ENCODE measurements at regions not wholly inside any gene's neighbourhood (a gene's known extent, or its start where the extent isn't known, plus 50 kb on each side); places are given as distances from the start of the nearest gene placed in this dataset.

DNA sequence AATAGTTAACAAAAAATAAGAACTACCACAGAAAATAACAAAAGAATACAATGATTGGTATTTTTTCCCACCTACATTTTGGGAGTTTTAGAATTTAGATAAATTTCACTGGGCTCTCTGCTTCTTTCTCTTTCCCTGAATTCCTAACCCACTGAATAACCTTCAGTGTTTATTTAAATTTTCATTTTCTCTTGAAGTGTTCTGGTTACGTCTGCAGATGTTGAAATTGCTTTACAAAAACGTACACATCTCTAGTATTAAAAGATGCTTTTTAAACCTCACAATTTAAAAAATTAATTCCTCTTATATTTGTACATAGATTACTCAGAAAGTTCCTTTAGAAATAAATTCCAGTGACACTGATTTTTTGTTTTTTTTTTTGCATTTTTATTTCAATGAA lies 158.7 kb upstream of the TUT7 start:
- no peak for ATAC-seq (ENCODE audit: low read depth)
- Histone ChIP-seq H3K9me3 (ENCODE audit: severe bottlenecking) (no peaks in the 10 kb centered on the region), H3K4me1 (ENCODE audit: insufficient read depth, poor library complexity, severe bottlenecking) (no peaks in the 10 kb centered on the region), H3K36me3 (ENCODE audit: low read depth) (no peaks in the 10 kb centered on the region), H3K27me3 (ENCODE audit: insufficient read depth, poor library complexity, severe bottlenecking) (no peaks in the 10 kb centered on the region), H3K27ac (ENCODE audit: poor library complexity, severe bottlenecking) (no peak overlapping the region), H3K4me3 (ENCODE audit: severe bottlenecking) (no peak overlapping the region)
- no peak for DNase-seq (ENCODE audit: low spot score)
- TF ChIP-seq, protein P1, sequence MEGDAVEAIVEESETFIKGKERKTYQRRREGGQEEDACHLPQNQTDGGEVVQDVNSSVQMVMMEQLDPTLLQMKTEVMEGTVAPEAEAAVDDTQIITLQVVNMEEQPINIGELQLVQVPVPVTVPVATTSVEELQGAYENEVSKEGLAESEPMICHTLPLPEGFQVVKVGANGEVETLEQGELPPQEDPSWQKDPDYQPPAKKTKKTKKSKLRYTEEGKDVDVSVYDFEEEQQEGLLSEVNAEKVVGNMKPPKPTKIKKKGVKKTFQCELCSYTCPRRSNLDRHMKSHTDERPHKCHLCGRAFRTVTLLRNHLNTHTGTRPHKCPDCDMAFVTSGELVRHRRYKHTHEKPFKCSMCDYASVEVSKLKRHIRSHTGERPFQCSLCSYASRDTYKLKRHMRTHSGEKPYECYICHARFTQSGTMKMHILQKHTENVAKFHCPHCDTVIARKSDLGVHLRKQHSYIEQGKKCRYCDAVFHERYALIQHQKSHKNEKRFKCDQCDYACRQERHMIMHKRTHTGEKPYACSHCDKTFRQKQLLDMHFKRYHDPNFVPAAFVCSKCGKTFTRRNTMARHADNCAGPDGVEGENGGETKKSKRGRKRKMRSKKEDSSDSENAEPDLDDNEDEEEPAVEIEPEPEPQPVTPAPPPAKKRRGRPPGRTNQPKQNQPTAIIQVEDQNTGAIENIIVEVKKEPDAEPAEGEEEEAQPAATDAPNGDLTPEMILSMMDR (IDR thresholded peaks at IDR 0.05; ENCODE audit: poor library complexity, severe bottlenecking): no peak

DNA sequence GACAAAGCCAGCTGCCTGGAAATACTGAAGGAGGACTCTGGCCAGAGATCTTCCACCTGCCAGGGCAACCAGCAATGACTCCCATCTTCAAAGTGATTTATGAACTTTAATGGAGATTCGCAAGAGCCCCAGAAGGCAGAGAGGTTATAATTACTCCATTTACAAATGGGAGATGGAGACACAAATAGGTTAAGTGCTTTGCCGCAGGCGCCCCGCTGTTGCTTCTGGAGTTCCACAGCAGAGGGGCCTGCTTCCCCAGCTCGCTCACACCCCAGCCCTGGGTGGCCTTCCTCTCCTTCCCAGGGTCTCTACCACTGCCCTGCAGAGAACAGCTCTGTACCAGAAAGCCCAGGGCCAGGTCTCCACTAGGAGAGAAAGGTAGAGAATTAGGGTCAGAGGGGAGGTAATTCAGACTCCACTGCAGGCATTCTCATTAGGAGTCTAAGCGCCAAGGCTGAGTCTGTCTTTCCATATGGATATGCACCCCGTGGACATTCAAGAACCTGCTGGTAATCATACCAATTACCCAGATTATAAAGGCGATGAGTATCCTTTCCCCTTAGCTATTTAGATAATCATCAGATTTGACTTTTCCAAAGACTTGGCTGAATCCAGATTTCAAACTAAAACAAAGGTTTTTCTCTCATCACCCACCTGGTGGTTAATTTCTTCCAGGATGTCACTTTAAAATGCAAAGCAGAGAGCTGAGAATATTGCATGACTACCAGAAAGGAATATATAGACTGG lies 157.6 kb upstream of the TUT7 start:
- Histone ChIP-seq H3K36me3 (ENCODE audit: low read depth) (no peaks in the 10 kb centered on the region), H3K9me3 (ENCODE audit: severe bottlenecking) (no peaks in the 10 kb centered on the region), H3K27ac (ENCODE audit: poor library complexity, severe bottlenecking) (no peak overlapping the region), H3K27me3 (ENCODE audit: insufficient read depth, poor library complexity, severe bottlenecking) (no peaks in the 10 kb centered on the region), H3K4me3 (ENCODE audit: severe bottlenecking) (no peak overlapping the region), H3K4me1 (ENCODE audit: insufficient read depth, poor library complexity, severe bottlenecking) (no peaks in the 10 kb centered on the region)
- no peak for DNase-seq (ENCODE audit: low spot score)
- TF ChIP-seq, protein P1 (IDR thresholded peaks at IDR 0.05; ENCODE audit: poor library complexity, severe bottlenecking): no peak
- no peak for ATAC-seq (ENCODE audit: low read depth)

DNA sequence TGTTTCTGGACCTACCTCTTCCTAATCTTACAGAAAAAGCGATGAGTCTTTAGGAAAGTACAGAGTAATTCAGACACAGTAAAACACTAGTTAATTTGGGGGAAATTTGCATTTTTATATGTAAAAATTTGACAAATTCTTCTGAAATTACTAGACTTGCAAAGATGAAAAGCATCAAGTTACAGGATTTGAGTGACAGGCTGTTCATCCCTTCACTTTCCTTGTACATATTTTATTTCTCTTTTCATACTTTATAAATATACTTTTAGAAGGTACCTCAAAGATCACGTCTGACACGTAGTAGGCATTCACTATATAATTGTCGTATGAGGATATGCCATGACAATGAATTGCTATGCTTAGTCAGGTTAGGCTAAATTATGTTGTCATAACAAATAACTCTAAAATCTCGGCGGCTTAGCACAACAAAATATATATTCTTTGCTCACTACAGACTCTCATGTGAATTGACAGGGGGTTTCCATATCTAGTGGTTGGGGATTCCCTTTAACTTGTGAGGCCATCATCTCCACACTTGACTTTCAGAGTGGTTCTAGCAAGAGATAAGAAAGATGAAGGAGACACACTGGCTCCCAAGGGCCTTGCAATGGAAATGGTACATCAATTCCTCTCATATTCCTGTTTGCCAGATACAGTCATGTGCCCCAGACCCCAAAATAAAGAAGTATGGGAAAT lies 154.1 kb upstream of the TUT7 start:
- Histone ChIP-seq H3K4me3 (ENCODE audit: severe bottlenecking) (no peak overlapping the region), H3K36me3 (ENCODE audit: low read depth) (no peaks in the 10 kb centered on the region), H3K27ac (ENCODE audit: poor library complexity, severe bottlenecking) (no peak overlapping the region), H3K9me3 (ENCODE audit: severe bottlenecking) (no peaks in the 10 kb centered on the region), H3K4me1 (ENCODE audit: insufficient read depth, poor library complexity, severe bottlenecking) (no peaks in the 10 kb centered on the region), H3K27me3 (ENCODE audit: insufficient read depth, poor library complexity, severe bottlenecking) (no peaks in the 10 kb centered on the region)
- ATAC-seq (ENCODE audit: low read depth): no peak
- TF ChIP-seq, protein P1 (IDR thresholded peaks at IDR 0.05; ENCODE audit: poor library complexity, severe bottlenecking): no peak
- DNase-seq (ENCODE audit: low spot score): no peak

DNA sequence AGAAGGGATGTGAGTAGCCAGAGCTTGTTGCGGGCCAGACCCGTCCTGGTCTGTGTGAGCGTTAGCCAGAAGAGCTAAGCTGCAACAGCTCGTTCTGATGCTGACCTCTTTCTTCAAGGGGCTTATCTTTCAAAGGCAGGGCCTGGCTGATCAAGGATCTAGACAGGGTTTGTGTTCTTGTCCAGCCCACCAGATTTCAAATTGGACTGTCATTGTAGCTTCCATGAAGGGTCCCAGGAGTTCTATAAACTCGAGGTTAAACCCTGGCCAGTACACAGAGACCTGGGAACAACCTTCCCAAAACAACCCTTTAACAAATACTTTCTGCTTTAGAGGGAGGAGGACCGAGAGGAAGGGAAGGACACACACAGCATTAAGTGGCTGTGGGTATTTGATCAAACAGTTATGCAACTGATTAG lies 153.0 kb upstream of the TUT7 start:
- no peak for ATAC-seq (ENCODE audit: low read depth)
- no peak overlapping the region for H3K4me3 ChIP-seq (ENCODE audit: severe bottlenecking)
- TF ChIP-seq, protein P1 (IDR thresholded peaks at IDR 0.05; ENCODE audit: poor library complexity, severe bottlenecking): no peak
- no peak overlapping the region for H3K27ac ChIP-seq (ENCODE audit: poor library complexity, severe bottlenecking)
- DNase-seq (ENCODE audit: low spot score): no peak
- no peaks in the 10 kb centered on the region for H3K27me3 ChIP-seq (ENCODE audit: insufficient read depth, poor library complexity, severe bottlenecking)
- H3K36me3 ChIP-seq (ENCODE audit: low read depth): no peaks in the 10 kb centered on the region
- no peaks in the 10 kb centered on the region for H3K9me3 ChIP-seq (ENCODE audit: severe bottlenecking)
- H3K4me1 ChIP-seq (ENCODE audit: insufficient read depth, poor library complexity, severe bottlenecking): no peaks in the 10 kb centered on the region

DNA sequence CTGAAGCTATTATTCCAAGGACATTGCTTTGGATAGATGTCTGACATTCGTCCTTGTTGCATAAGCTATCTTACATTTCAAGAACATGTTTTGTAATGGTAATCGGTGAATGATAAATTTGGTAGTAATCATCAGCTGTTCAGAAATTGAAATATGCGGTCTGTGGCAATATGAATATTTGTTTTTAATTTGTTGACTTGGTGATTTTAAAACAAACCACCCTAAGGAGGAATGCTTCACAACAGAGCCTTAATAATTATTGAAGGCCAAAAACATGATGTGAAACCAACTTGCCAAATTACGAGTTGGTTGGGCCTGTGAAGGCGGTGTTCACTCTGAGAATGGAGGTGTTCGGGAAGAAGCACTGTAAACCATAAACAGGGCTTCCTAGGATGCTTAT lies 149.7 kb upstream of the TUT7 start:
- Histone ChIP-seq H3K9me3 (ENCODE audit: severe bottlenecking) (no peaks in the 10 kb centered on the region), H3K4me1 (ENCODE audit: insufficient read depth, poor library complexity, severe bottlenecking) (peaks cover 14% of the 10 kb centered on the region), H3K4me3 (ENCODE audit: severe bottlenecking) (no peak overlapping the region), H3K27me3 (ENCODE audit: insufficient read depth, poor library complexity, severe bottlenecking) (no peaks in the 10 kb centered on the region), H3K27ac (ENCODE audit: poor library complexity, severe bottlenecking) (no peak overlapping the region), H3K36me3 (ENCODE audit: low read depth) (no peaks in the 10 kb centered on the region)
- ATAC-seq (ENCODE audit: low read depth) (no peak), DNase-seq (ENCODE audit: low spot score) (no peak)
- TF ChIP-seq, protein P1 (IDR thresholded peaks at IDR 0.05; ENCODE audit: poor library complexity, severe bottlenecking): no peak
